GM13977 (cell line): ENCODE measurements at regions not wholly inside any gene's neighbourhood (a gene's known extent, or its start where the extent isn't known, plus 50 kb on each side); places are given as distances from the start of the nearest gene placed in this dataset.
"Not testable (repeated sequence)": the region's sequence is repeated elsewhere in the genome, so short reads cannot be mapped to it uniquely, and the experiment has no call there.

ENCODE experiments used
- DNase-seq: peaks from one replicate; pipeline ENCODE4 v3.0.0; 2012; ENCODE audit warnings: low spot score
- CTCF ChIP-seq: IDR thresholded peaks from 2 replicates; pipeline ENCODE4 v1.5.1; 2012; ENCODE audit warnings: mild to moderate bottlenecking, control low read depth; ENCODE audit not compliant: insufficient read depth; ENCODE audit errors: extremely low read depth, missing control alignments
- in situ Hi-C: fragments of 300-500 bp; cut with MboI; formaldehyde crosslinking; loops from one replicate; pipeline ENCODE4 v1.12.0; 2022; ENCODE audit warnings: low sequenced_read_pairs, low pct_unique_long_range_greater_than_20kb, mixed read lengths, inconsistent platforms; ENCODE audit not compliant: unreplicated experiment

- TF ChIP-seq CTCF, result no peak
- in situ Hi-C loops, result no loop called here
- DNase-seq, result no peak
These were observed 95.2 kb upstream of the ODAD2 start for GRCh38 chr10:28094121-28094520.

DNA sequence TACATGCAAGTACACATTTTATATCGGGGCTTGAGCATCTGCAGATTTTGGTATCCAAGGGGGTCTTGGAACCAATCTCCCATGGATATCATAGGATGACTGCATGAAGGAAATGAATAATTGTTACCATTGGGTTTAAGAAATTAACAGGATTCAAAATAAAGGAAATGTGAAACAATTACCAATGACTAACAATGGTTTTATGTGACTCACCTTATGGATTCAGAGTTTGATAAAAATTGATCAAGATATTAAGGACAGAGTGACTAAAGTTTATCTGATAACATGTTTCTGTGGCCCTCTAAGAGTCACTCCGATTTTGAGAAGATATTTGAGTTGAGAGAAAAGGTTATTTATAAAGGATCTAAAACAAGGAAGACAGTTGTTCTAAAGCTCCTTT lies 93.0 kb upstream of the ODAD2 start:
- no peak for DNase-seq
- no peak for TF ChIP-seq CTCF
- in situ Hi-C loops, result no loop called here

DNA sequence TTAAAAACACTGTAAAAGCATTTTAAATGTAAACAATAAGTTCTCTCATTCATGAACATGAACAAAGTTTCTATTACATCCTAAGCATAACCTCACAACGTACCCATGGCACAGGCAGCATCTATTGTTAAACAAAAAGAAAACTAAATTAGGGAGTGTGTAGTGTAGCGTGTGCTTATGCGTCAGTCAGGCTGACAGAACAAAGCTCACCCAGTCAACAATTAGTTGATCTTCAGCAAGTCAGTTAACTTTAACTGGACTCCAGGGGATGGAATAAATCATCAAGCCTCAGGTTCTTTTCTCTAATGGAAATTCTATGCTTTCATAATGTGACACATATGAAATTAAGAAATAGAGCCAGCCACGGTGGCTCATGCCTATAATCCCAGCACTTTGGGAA lies 91.6 kb upstream of the ODAD2 start:
- in situ Hi-C loops, result no loop called here
- TF ChIP-seq CTCF, result no peak
- DNase-seq, result no peak

GRCh38 chr10:28089467-28089866 lies 90.6 kb upstream of the ODAD2 start:
- in situ Hi-C loops, result no loop called here
- DNase-seq, result no peak

DNA sequence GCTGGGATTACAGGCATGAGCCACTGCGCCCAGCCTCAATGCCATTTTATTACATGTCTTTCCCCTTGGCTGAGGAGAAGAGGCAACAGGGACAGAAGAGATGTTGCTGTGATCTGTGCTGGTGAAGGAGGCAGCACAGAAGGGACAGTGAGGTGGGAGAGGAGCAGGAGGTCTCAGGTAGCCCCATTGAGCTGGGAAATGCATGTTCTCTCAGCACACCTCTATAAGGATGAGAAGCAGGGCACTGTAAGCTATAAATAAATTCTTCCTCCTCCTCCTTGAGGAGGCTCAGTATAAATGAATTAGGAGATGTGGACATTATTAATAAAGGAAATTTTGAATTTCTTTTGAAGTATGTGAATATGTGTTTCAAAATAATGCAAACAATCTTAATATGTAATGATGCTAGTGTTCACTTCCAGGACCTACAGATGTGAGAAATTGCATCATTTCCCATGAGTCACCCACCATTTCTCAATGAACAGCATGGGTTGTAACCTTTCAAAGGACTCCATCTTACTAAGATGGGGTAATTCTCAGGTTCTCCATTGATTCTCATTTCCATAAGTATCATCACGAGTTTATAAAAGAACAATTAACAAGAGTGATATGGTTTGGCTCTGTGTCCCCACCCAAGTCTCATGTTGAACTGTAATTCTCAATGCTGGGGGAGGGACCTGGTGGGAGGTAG lies 88.9 kb upstream of the ODAD2 start:
- in situ Hi-C loops, result no loop called here
- DNase-seq, result no peak
- TF ChIP-seq CTCF, result no peak

More at GRCh38 chr10:28089467-28089866, 90.6 kb upstream of the ODAD2 start:
- no peak for TF ChIP-seq CTCF

- in situ Hi-C loops, DNase-seq: not testable (repeated sequence)
These were observed 86.9 kb upstream of the ODAD2 start for GRCh38 chr10:28085760-28086159.

DNA sequence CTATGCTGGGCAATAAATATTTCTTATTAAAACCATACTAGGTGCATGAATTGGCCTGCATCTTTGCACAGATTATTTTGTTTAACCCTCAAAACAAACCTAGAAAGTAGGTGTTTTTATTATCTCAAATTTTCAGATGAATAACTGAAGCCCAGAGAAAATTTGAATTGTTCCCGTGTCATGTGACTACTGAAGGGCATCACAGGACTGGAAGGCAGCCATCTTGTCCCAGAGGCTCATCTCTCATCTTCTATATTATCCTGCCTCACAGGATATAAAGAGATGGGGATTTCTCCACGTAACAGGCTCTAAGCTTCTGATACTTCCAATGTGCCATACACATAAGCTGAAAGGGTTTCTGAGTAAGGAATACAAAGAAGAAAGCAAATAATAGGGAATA lies 84.0 kb upstream of the ODAD2 start:
- in situ Hi-C loops, result no loop called here
- DNase-seq, result no peak
- TF ChIP-seq CTCF, result no peak
